GM19452 (cell line): ENCODE measurements at regions not wholly inside any gene's neighbourhood (a gene's known extent, or its start where the extent isn't known, plus 50 kb on each side); places are given as distances from the start of the nearest gene placed in this dataset.
A peak's percentile ranks its signal among the peaks of the same experiment; 100 is the strongest.
"Not testable (repeated sequence)": the region's sequence is repeated elsewhere in the genome, so short reads cannot be mapped to it uniquely, and the experiment has no call there.

Experiments used
- ATAC-seq: cut with Tn5 transposase; IDR thresholded peaks from one replicate; pipeline ENCODE4 v1.9.1; 2021; ENCODE audit not compliant: unreplicated experiment

- no peak for ATAC-seq
Measured at GRCh38 chr2:62412347-62412742, 93.7 kb downstream of the TMEM17 start.

GRCh38 chr2:62410926-62411456, 95.0 kb downstream of the TMEM17 start:
- no peak for ATAC-seq

DNA sequence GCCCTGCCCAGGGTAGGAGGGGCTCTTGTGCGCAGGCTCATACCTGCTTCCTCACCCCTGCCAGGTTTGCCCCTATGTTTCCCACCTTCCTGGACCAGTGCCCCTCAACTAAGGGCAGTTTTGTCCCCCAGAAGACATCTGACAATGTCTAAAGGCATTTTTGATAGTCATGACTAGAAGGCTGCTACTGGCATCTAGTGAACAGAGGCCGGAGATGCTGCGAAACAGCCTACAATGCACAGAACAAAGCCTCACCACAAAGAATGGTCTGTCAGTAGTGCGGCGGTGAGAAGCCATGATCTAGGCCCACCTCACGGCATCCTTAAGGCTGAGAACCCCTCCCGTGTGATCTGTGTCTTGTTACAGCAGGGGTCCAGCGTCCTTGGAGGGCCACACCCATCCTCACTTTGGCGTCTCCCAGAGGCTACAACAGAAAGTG, 96.0 kb downstream of the TMEM17 start:
- ATAC-seq = no peak

GRCh38 chr2:62409442-62409841, 96.6 kb downstream of the TMEM17 start:
- ATAC-seq = no peak

- no peak for ATAC-seq
Measured at GRCh38 chr2:62408241-62408677, 97.7 kb downstream of the TMEM17 start.

DNA sequence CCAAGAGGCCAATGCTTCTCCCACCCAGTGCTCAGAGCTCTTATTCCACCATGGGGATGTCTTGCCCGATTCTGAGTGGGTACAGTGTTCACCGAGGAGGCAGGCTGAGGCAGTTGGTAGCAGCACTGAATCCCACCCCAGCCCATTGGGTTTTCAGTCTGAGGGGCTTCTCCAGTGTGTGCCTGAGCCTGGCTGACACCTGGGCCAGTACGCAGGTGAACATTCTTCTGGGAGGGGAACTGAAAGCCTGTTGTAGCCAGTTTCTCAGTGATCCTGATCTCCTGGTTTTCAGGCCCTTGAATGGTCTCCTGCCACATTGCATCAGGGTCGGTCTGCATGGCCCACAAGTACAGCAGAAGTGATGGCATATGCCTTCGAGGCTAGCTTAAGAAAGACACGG, 98.2 kb downstream of the TMEM17 start:
- no peak for ATAC-seq

DNA sequence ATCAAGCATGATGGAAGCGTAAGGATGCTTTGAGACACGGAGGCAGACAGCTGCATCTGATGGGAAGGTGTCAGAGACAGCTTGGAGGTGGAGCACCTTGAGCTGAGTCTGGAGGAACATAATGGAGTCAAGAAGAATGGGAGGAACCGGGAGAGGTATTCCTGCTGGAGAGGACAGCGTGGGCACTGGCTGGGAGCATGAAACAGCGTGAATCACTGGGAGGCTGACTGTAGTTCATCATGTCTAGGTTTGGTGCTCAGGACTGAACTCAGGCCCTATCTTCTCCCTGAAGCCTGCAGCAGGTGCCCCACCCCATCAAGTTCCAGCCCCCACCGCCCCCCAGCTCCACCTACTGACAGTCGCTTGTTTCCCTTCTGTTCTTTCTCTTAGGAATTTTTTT, 98.6 kb downstream of the TMEM17 start:
- ATAC-seq = no peak

- ATAC-seq = peak; percentile 64
Measured at GRCh38 chr2:62406573-62407043, 99.4 kb downstream of the TMEM17 start.

GRCh38 chr2:62404913-62405312, 101.1 kb downstream of the TMEM17 start:
- no peak for ATAC-seq

- ATAC-seq = no peak
Measured at GRCh38 chr2:62402156-62402555, 103.8 kb downstream of the TMEM17 start.

DNA sequence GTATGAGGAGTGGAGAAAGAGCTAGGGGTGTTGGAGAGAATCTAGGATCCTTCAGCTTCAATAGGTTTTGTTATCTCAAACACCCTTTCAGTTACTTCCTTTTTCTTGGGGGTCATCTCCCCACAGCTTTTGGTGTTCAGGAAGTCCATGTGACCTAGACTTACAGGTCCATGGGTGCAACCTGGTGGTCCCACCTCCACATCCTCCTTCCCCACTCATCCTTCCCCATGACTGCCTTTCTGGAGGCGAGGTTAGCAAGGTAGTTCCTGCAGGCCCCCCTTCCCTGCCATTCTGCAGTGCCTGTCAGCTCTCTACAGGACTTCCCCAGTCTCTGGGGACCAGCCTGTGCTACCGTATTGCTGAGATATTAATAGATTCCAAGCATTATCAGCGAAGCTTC, 107.6 kb downstream of the TMEM17 start:
- ATAC-seq = no peak

GRCh38 chr2:62396880-62397279, 109.1 kb downstream of the TMEM17 start:
- ATAC-seq = no peak

DNA sequence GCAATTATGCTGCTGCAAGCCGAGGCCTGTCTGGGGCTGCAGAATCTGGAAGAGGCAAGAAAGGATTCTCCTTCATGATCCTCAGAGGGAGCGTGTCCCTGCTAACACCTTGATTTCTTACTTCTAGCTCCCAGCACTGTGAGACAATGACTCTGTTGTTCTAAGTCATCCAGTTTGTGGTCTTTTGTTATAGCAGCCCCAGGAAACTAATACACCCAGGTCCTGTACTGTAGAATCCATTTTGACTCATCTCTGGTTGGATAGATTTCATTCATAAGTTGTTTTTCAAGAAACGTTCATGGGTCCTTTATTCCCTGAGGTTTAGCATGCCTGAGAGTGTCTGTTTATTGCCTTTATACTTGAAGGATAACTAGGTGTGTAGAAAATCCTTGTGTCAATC, 112.7 kb downstream of the TMEM17 start:
- ATAC-seq = no peak

DNA sequence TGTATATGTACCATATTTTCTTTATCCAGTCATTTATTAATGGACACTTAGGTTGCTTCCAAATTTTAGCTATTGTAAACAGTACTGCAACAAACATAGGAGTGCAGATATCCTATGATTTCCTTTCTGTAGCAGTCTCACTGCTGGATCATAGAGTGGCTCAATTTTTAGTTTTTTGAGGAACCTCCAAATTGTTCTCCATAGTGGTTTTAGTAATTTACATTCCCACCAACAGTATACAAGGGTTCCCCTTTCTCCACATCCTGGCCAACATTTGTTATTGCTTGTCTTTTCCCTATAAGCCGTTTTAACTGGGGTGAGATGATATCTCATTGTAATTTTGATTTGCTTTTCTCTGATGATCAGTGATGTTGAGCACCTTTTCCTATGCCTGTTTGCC, 114.3 kb downstream of the TMEM17 start:
- ATAC-seq = no peak

- not testable (repeated sequence) for ATAC-seq
Measured at GRCh38 chr2:62386378-62386777, 119.6 kb downstream of the TMEM17 start.

DNA sequence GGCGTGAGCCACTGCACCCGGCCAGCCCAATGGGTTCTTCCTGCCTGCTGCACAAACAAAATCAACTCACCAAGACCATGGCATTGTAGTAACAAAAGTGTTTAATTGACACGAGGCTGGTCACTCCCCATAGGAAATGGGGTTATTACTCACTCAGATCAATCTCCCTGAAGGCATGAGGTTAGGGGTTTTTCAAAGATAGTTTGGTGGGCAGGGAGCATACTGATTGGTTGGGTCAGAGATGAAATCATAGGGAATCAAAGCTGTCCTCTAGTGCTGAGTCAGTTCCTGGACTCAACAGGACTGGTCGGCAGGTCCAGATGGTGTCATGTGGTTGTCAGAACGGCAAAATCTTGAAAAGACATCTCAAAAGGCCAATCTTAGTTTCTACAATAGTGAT, 122.1 kb downstream of the TMEM17 start:
- ATAC-seq = no peak

DNA sequence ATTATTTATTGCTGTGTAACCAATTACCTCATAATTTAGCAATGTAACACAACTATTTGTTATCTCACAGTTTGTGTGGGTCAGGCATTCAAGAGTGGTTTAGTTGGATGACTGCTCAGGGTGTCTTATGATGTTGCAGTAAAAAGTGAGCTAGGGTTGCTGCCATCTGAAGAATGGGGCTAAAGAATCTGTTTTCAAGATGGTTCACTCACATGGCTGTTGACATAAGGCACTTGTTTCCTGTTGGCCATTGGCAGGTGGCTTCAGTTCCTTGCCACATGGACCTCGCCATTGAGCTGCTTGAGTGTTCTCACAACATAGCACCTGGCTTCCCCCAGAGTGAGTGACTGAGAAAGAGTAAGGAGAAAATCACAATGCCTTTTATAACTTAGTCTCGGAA, 123.2 kb downstream of the TMEM17 start:
- no peak for ATAC-seq

GRCh38 chr2:62382122-62382521, 123.9 kb downstream of the TMEM17 start:
- ATAC-seq = no peak

DNA sequence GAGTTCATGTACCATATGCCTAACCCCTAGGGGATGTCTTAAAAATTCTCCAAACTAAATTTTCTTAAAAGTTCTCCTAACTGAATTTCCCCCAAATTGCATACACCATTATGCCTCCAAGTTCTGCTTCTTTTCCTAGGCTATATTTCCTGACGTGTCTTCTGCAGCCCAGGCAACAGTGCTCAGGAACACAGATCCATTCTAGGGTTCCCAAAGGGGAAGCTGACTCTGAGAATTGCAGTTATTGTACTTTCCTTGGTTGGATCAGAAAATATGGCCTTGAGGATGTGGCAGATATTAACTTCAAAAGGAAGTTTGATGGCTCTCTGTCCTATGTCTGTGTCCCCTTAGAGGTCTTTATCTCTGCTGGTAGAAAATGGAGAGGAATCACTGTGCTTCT, 124.3 kb downstream of the TMEM17 start:
- no peak for ATAC-seq

GRCh38 chr2:62379566-62379965, 126.4 kb downstream of the TMEM17 start:
- ATAC-seq = no peak

GRCh38 chr2:62375113-62375420, 130.9 kb downstream of the TMEM17 start:
- no peak for ATAC-seq

DNA sequence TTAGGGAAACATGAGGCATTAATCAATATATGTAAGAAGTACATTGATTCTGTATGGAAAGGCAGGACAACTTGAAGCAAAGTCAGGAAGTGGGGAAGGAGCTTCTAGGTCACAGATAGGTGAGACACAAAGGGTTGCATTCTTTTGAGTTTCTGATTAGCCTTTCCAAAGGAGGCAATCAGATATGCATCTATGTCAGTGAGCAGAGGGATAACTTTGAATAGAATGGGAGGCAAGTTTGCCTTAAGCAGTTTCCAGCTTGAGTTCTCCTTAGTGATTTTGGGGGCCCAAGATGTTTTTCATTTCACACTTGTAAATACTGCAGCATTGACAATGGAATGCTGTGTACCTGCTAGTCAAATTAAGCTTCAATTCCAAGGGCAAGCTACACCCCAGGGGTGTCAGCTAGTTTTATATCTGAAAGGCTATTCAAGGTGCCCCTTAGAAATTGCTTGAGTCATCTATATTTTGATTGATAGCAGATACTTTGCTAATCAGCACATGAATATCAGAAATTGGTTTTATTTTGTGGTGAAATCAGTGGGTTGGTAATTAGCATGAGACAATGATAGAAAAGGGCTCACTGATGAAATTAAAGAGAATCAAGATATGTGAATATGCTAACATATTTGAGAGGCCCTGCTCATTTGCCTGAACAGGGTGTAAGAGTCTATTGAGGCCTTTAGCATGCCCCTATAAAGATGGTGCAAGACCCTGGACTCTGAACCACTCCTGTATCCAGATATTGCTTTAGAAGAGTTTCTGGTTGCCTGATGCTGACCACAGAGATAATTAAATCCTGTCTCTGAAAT, 131.5 kb downstream of the TMEM17 start:
- ATAC-seq = no peak

DNA sequence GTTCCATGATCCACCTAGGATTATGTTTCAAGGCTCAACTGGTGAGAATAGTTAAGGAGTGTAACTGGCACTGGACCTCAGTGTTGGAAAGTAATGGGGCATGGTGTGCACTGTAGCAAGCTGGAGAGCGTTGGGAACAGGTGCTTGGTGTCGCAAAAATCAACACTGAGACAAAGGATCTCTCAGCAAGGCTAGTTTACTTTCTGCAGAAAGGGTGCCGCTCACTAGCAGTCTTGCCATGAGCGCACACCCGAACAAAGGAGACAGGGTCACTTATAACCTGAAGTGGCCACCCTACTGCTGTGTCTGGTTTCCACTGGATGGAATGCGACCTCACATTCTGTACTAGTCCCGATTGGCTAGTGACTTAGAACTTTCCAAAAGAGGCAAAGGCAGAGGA, 133.2 kb downstream of the TMEM17 start:
- no peak for ATAC-seq
